Astrocyte of the cerebellum (primary cell): ENCODE measurements at regions not wholly inside any gene's neighbourhood (a gene's known extent, or its start where the extent isn't known, plus 50 kb on each side); places are given as distances from the start of the nearest gene placed in this dataset.

ENCODE experiments used
- DNase-seq: peaks from one replicate; pipeline ENCODE4 v3.0.0-alpha.2; 2011; ENCODE audit warnings: low read depth
- H3K4me3 ChIP-seq: 2 replicates; pipeline ENCODE4 v1.5.1; 2011; ENCODE audit warnings: mild to moderate bottlenecking, low read depth, low read length, moderate library complexity
- in situ Hi-C: cut with HindIII; loops from 2 replicates; pipeline ENCODE4 v1.10.0; 2017; ENCODE audit warnings: low sequenced_read_pairs
- TF ChIP-seq, protein P1 (sequence below): IDR thresholded peaks from 2 replicates; pipeline ENCODE4 v1.5.1; 2012; ENCODE audit warnings: low read length, low read depth, moderate library complexity, mild to moderate bottlenecking; ENCODE audit errors: missing control alignments

DNA sequence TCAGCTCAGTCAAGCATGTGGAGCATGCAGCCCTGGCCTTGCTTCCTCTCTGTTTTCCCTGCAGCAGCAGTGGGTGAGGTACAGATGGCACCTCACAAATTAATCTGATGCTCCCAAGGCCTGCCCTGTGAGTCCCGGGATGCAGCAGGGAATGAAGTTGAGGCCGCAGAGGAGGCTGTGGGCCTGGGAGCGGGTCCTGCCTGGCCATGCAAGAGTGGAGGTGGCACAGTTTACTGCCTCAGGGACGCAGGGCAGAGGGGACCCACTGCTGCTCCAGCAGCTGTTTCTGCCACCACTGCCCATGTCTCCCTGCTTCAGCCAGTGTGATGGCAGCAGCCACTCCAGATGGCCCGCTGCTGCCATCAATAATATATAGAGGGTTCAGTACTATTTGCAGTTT lies 474.6 kb downstream of the EPHA5 start:
- TF ChIP-seq, protein P1, sequence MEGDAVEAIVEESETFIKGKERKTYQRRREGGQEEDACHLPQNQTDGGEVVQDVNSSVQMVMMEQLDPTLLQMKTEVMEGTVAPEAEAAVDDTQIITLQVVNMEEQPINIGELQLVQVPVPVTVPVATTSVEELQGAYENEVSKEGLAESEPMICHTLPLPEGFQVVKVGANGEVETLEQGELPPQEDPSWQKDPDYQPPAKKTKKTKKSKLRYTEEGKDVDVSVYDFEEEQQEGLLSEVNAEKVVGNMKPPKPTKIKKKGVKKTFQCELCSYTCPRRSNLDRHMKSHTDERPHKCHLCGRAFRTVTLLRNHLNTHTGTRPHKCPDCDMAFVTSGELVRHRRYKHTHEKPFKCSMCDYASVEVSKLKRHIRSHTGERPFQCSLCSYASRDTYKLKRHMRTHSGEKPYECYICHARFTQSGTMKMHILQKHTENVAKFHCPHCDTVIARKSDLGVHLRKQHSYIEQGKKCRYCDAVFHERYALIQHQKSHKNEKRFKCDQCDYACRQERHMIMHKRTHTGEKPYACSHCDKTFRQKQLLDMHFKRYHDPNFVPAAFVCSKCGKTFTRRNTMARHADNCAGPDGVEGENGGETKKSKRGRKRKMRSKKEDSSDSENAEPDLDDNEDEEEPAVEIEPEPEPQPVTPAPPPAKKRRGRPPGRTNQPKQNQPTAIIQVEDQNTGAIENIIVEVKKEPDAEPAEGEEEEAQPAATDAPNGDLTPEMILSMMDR: no peak
- H3K4me3 ChIP-seq: no peak overlapping the region
- no peak for DNase-seq
- in situ Hi-C loops: no loop called here

DNA sequence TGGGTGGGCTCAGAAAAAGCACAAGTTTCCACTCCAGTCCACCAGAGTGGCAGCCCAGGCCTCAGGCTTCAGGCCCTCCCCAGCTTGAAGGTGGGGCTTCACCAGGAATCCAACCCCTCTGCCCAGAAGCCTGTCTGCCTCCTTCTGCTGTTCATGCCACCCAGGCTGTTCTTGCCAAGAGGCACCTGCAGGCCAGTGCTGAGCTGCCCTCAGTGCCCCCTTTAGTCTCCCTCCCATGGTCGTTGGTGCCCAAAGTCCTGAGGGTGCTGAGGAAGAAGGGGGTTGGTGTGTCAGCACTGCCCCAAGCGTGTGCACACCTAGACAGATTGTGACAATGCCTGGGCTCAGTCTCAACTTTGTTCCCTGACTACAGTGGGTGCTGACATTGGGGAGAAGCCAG lies 475.3 kb downstream of the EPHA5 start:
- TF ChIP-seq, protein P1: no peak
- in situ Hi-C loops: no loop called here
- no peak for DNase-seq
- H3K4me3 ChIP-seq: no peak overlapping the region

DNA sequence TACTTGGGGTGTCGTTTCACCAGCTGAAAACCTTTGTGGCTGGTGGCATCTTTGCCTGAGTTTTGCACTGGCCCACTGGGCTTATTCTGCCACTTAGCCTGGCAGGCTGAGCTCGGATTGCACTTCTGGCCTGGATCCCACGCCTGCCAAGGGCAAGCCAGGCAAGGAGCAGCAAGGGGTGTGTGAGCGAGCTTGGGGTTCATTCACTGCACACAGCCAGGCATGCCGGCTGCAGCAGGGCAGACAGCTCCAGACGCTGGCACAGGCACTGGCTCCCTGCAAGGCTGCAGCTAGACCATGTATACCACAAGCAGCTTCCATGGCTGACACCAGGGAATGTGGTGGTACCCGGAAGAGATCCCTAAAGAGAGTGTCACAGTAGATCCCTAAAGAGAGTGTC lies 476.3 kb downstream of the EPHA5 start:
- in situ Hi-C loops: no loop called here
- TF ChIP-seq, protein P1: no peak
- DNase-seq: no peak
- H3K4me3 ChIP-seq: no peak overlapping the region

DNA sequence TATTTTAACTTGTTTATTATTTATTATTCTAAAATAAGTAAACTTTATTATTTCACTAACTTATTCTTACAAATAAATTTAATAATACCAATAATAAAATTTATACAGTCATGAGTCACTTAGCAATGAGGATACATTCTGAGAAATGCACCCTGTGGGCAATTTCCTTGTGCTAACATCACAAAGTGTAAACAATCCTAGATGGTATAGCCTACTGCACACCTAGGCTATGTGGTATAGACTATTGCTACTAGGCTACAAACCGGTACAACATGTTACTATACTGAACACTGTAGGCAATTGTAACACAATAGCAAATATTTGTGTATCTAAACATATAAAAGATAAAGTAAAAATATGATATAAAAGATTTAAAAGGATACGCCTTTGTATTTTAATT lies 479.5 kb downstream of the EPHA5 start:
- no peak overlapping the region for H3K4me3 ChIP-seq
- TF ChIP-seq, protein P1: no peak
- in situ Hi-C loops: no loop called here
- no peak for DNase-seq

DNA sequence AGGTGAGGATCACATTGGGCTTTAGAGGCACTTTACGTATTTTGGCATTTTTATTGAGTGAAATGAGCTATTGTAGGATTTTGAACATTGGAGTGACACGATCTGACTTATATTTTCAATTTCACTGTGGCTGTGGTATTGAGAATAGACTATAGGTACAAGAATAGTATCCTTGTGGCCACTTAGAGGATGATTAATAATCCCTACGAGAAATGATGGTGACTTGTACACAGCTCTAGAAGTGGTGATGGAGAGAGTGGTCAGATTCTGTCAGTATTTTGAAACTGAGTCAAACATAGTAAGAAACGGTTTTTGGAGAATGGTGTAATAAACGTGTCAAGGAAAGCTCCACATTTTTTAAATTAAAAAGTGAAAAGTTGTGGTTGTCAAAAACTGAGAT lies 494.7 kb downstream of the EPHA5 start:
- TF ChIP-seq, protein P1: no peak
- in situ Hi-C loops: no loop called here
- no peak for DNase-seq
- no peak overlapping the region for H3K4me3 ChIP-seq

DNA sequence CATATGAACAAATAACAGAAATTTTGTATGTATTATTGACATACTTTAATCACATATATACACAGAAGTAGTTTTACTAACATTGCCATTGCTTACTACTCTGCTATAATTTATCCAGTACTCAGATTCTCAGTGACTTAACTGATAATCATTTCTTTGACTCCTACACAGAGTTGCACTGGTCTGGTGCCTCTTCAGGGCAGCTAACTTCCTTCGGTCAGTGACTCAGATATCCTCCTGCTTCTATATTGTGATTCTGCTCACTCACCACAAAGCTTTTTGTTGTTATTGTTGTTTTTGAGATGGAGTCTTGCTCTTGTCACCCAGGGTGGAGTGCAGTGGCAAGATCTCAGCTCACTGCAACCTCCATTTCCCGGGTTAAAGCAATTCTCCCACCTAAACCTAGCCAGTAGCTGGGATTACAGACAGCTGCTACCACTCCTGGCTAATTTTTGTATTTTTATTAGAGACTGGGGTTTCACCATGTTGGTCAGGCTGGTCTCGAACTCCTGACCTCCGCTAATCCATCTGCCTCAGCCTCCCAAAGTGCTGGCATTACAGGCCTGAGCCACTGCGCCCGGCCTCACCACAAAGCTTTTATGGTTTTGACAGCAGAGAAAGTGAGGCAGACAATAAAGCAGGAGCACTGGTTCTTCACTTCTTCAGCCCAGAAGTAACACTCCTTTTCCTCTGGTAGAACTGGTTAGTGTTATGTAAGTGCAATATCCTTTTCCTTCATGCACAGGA lies 499.3 kb downstream of the EPHA5 start:
- no peak for DNase-seq

More for the DNA sequence above, 499.3 kb downstream of the EPHA5 start:
- in situ Hi-C loops: no loop called here
- TF ChIP-seq, protein P1: no peak
- no peak overlapping the region for H3K4me3 ChIP-seq
